ENCODE measurements at regions not wholly inside any gene's neighbourhood (a gene's known extent, or its start where the extent isn't known, plus 50 kb on each side); places are given as distances from the start of the nearest gene placed in this dataset.

DNA sequence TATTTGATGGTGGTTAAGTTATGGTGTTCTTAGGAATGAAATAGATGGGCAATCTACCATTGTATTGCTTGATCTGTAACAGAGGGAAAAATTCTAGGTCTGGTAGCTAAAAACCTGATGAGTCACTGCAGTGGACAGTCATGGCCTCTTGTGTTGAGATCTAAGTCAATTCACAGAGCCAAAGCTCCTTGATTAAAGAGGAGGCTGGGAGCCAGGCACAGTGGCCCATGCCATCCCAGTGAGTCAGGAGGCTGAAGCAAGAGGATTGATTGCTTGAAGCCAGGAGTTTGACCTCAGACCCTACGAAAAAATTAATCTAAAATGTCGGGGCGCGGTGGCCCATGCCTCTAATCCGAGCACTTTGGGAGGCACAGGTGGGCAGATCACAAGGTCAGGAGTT lies 67.1 kb upstream of the KPNA3 start:
- CTCF ChIA-PET, result interaction anchor here (1.2 kb wide), 1 partner anchor 49 kb away, joined by 3 read pairs; no protein-coding TSS in a partner anchor
- H3K27me3 Mint-ChIP-seq (ENCODE audit: low read depth), result no peaks in the 10 kb centered on the region
- no peak overlapping the region for H3K4me3 Mint-ChIP-seq
- peaks cover 43% of the 10 kb centered on the region for H3K9me3 Mint-ChIP-seq
- POLR2A ChIA-PET, result no interaction called here
- H3K4me1 Mint-ChIP-seq, result no peaks in the 10 kb centered on the region
- ATAC-seq (no peak), DNase-seq (ENCODE audit: low spot score) (no peak)
- H3K27ac Mint-ChIP-seq, result no peak overlapping the region
- H3K36me3 Mint-ChIP-seq, result peaks cover 19% of the 10 kb centered on the region
- TF ChIP-seq ZNF219 (CRISPR knock-in tag; IDR thresholded peaks at IDR 0.05; ENCODE audit: borderline replicate concordance) (no peak), ZBTB21 (CRISPR knock-in tag; IDR thresholded peaks at IDR 0.05; ENCODE audit: borderline replicate concordance) (no peak), ZNF263 (CRISPR knock-in tag; IDR thresholded peaks at IDR 0.05; ENCODE audit: low read depth) (no peak), ZNF423 (CRISPR knock-in tag; IDR thresholded peaks at IDR 0.05) (no peak), NR2C2 (CRISPR knock-in tag; IDR thresholded peaks at IDR 0.05) (no peak), MYBL2 (CRISPR knock-in tag; IDR thresholded peaks at IDR 0.05) (no peak), HMGA2 (CRISPR knock-in tag; IDR thresholded peaks at IDR 0.05) (no peak), TP53 (CRISPR knock-in tag; IDR thresholded peaks at IDR 0.05) (no peak), CBFB (CRISPR knock-in tag; IDR thresholded peaks at IDR 0.05; ENCODE audit: low read depth) (no peak)
- TF ChIP-seq, protein P1, sequence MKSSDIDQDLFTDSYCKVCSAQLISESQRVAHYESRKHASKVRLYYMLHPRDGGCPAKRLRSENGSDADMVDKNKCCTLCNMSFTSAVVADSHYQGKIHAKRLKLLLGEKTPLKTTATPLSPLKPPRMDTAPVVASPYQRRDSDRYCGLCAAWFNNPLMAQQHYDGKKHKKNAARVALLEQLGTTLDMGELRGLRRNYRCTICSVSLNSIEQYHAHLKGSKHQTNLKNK (CRISPR knock-in tag; IDR thresholded peaks at IDR 0.05), result no peak
- TF ChIP-seq, protein P2, sequence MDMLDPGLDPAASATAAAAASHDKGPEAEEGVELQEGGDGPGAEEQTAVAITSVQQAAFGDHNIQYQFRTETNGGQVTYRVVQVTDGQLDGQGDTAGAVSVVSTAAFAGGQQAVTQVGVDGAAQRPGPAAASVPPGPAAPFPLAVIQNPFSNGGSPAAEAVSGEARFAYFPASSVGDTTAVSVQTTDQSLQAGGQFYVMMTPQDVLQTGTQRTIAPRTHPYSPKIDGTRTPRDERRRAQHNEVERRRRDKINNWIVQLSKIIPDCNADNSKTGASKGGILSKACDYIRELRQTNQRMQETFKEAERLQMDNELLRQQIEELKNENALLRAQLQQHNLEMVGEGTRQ (CRISPR knock-in tag; IDR thresholded peaks at IDR 0.05), result no peak
- TF ChIP-seq, protein P3, sequence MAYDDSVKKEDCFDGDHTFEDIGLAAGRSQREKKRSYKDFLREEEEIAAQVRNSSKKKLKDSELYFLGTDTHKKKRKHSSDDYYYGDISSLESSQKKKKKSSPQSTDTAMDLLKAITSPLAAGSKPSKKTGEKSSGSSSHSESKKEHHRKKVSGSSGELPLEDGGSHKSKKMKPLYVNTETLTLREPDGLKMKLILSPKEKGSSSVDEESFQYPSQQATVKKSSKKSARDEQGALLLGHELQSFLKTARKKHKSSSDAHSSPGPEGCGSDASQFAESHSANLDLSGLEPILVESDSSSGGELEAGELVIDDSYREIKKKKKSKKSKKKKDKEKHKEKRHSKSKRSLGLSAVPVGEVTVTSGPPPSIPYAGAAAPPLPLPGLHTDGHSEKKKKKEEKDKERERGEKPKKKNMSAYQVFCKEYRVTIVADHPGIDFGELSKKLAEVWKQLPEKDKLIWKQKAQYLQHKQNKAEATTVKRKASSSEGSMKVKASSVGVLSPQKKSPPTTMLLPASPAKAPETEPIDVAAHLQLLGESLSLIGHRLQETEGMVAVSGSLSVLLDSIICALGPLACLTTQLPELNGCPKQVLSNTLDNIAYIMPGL (CRISPR knock-in tag; IDR thresholded peaks at IDR 0.05), result no peak
- TF ChIP-seq, protein P4, sequence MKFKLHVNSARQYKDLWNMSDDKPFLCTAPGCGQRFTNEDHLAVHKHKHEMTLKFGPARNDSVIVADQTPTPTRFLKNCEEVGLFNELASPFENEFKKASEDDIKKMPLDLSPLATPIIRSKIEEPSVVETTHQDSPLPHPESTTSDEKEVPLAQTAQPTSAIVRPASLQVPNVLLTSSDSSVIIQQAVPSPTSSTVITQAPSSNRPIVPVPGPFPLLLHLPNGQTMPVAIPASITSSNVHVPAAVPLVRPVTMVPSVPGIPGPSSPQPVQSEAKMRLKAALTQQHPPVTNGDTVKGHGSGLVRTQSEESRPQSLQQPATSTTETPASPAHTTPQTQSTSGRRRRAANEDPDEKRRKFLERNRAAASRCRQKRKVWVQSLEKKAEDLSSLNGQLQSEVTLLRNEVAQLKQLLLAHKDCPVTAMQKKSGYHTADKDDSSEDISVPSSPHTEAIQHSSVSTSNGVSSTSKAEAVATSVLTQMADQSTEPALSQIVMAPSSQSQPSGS (CRISPR knock-in tag; IDR thresholded peaks at IDR 0.05; ENCODE audit: borderline replicate concordance, low read depth), result no peak
- TF ChIP-seq, protein P5, sequence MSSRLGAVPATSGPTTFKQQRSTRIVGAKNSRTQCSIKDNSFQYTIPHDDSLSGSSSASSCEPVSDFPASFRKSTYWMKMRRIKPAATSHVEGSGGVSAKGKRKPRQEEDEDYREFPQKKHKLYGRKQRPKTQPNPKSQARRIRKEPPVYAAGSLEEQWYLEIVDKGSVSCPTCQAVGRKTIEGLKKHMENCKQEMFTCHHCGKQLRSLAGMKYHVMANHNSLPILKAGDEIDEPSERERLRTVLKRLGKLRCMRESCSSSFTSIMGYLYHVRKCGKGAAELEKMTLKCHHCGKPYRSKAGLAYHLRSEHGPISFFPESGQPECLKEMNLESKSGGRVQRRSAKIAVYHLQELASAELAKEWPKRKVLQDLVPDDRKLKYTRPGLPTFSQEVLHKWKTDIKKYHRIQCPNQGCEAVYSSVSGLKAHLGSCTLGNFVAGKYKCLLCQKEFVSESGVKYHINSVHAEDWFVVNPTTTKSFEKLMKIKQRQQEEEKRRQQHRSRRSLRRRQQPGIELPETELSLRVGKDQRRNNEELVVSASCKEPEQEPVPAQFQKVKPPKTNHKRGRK (CRISPR knock-in tag; IDR thresholded peaks at IDR 0.05; ENCODE audit: borderline replicate concordance), result no peak
- TF ChIP-seq, protein P6, sequence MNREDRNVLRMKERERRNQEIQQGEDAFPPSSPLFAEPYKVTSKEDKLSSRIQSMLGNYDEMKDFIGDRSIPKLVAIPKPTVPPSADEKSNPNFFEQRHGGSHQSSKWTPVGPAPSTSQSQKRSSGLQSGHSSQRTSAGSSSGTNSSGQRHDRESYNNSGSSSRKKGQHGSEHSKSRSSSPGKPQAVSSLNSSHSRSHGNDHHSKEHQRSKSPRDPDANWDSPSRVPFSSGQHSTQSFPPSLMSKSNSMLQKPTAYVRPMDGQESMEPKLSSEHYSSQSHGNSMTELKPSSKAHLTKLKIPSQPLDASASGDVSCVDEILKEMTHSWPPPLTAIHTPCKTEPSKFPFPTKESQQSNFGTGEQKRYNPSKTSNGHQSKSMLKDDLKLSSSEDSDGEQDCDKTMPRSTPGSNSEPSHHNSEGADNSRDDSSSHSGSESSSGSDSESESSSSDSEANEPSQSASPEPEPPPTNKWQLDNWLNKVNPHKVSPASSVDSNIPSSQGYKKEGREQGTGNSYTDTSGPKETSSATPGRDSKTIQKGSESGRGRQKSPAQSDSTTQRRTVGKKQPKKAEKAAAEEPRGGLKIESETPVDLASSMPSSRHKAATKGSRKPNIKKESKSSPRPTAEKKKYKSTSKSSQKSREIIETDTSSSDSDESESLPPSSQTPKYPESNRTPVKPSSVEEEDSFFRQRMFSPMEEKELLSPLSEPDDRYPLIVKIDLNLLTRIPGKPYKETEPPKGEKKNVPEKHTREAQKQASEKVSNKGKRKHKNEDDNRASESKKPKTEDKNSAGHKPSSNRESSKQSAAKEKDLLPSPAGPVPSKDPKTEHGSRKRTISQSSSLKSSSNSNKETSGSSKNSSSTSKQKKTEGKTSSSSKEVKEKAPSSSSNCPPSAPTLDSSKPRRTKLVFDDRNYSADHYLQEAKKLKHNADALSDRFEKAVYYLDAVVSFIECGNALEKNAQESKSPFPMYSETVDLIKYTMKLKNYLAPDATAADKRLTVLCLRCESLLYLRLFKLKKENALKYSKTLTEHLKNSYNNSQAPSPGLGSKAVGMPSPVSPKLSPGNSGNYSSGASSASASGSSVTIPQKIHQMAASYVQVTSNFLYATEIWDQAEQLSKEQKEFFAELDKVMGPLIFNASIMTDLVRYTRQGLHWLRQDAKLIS (CRISPR knock-in tag; IDR thresholded peaks at IDR 0.05; ENCODE audit: borderline replicate concordance), result no peak
- TF ChIP-seq, protein P7, sequence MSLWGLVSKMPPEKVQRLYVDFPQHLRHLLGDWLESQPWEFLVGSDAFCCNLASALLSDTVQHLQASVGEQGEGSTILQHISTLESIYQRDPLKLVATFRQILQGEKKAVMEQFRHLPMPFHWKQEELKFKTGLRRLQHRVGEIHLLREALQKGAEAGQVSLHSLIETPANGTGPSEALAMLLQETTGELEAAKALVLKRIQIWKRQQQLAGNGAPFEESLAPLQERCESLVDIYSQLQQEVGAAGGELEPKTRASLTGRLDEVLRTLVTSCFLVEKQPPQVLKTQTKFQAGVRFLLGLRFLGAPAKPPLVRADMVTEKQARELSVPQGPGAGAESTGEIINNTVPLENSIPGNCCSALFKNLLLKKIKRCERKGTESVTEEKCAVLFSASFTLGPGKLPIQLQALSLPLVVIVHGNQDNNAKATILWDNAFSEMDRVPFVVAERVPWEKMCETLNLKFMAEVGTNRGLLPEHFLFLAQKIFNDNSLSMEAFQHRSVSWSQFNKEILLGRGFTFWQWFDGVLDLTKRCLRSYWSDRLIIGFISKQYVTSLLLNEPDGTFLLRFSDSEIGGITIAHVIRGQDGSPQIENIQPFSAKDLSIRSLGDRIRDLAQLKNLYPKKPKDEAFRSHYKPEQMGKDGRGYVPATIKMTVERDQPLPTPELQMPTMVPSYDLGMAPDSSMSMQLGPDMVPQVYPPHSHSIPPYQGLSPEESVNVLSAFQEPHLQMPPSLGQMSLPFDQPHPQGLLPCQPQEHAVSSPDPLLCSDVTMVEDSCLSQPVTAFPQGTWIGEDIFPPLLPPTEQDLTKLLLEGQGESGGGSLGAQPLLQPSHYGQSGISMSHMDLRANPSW (CRISPR knock-in tag; conservative IDR thresholded peaks at IDR 0.05; ENCODE audit: low read depth), result no peak
- TF ChIP-seq, protein P8, sequence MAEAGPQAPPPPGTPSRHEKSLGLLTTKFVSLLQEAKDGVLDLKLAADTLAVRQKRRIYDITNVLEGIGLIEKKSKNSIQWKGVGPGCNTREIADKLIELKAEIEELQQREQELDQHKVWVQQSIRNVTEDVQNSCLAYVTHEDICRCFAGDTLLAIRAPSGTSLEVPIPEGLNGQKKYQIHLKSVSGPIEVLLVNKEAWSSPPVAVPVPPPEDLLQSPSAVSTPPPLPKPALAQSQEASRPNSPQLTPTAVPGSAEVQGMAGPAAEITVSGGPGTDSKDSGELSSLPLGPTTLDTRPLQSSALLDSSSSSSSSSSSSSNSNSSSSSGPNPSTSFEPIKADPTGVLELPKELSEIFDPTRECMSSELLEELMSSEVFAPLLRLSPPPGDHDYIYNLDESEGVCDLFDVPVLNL (CRISPR knock-in tag; IDR thresholded peaks at IDR 0.05; ENCODE audit: borderline replicate concordance, low read depth), result no peak

Measured in WTC11 (cell line).